Middle frontal gyrus (tissue), 1 donor: ENCODE measurements at regions not wholly inside any gene's neighbourhood (a gene's known extent, or its start where the extent isn't known, plus 50 kb on each side); places are given as distances from the start of the nearest gene placed in this dataset.
"Not testable (repeated sequence)": the region's sequence is repeated elsewhere in the genome, so short reads cannot be mapped to it uniquely, and the experiment has no call there.

Experiments used
- DNase-seq: peaks from one replicate; pipeline ENCODE4 v3.0.0-alpha.2; 2015; ENCODE audit warnings: low spot score; ENCODE audit errors: extremely low spot score

- DNase-seq, result no peak
Measured at GRCh38 chr3:69490235-69490634, 104.3 kb upstream of the FRMD4B start.

DNA sequence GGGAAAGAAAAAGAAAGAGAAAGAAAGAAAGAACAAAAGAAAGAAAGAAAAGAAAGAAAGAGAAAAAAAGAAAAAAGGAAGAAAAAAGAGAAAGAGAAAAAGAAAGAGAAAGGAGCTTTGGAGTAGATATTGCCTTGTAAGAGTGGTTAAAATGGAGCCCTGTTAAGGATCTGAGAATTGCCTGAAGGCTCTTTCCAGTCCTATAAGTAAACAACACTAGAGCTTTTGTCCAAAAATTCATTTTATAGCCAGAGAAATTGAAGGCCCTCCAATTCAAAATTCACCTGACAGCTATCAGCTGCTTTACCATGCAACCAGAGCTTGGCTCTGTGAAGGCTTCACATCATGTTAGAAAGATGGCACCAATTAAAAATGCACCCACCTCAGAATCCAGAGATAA lies 102.1 kb upstream of the FRMD4B start:
- no peak for DNase-seq

- no peak for DNase-seq
Measured at GRCh38 chr3:69485489-69485888, 99.6 kb upstream of the FRMD4B start.

GRCh38 chr3:69484507-69485393 lies 98.9 kb upstream of the FRMD4B start:
- no peak for DNase-seq

GRCh38 chr3:69483449-69483848 lies 97.6 kb upstream of the FRMD4B start:
- DNase-seq, result no peak

DNA sequence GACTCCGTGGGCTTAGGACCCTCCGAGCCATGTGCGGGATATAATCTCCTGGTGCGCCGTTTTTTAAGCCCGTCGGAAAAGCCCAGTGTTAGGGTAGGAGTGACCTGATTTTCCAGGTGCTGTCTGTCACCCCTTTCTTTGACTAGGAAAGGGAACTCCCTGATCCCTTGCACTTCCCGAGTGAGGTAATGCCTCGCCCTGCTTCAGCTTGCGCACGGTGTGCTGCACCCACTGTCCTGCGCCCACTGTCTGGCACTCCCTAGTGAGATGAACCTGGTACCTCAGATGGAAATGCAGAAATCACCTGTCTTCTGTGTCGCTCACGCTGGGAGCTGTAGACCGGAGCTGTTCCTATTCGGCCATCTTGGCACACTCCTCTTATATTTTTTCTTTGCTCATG lies 95.1 kb upstream of the FRMD4B start:
- DNase-seq, result not testable (repeated sequence)

- no peak for DNase-seq
Measured at GRCh38 chr3:69474186-69474585, 88.3 kb upstream of the FRMD4B start.

GRCh38 chr3:69472093-69472492 lies 86.2 kb upstream of the FRMD4B start:
- DNase-seq, result no peak

- no peak for DNase-seq
Measured at GRCh38 chr3:69463531-69463930, 77.6 kb upstream of the FRMD4B start.

DNA sequence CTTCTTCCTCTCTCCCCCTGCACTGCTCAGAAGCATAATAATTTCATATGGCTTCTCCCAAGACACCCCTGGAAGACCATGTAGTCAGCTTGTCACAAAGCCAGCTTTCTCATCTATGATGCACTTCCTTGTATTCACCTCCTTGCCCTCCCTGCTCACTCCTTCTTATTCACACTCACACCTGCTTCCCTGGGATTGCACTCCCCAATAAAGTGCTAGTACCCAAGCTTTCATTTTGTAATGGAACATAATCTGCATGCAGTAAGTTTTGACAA lies 76.9 kb upstream of the FRMD4B start:
- DNase-seq, result no peak

GRCh38 chr3:69462022-69462825 lies 76.3 kb upstream of the FRMD4B start:
- DNase-seq, result no peak

DNA sequence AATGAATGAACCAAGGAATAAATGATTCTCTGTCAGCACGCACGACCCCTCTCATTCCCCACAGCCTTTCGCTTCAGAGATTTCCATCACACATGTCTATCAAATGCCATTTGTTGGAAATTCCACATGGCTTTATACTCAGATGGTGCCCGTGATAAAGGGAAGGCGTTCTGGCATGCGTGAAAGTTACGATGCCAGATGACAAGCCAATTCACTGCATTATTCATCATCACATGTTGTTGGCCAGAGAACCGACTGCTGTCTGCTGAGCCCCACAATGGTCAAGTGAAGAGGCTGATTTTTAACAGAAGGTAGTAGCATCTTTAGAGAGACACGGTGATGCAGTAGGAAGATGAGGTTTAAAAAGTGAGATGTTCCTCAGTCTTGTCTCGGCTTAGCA lies 74.1 kb upstream of the FRMD4B start:
- no peak for DNase-seq

DNA sequence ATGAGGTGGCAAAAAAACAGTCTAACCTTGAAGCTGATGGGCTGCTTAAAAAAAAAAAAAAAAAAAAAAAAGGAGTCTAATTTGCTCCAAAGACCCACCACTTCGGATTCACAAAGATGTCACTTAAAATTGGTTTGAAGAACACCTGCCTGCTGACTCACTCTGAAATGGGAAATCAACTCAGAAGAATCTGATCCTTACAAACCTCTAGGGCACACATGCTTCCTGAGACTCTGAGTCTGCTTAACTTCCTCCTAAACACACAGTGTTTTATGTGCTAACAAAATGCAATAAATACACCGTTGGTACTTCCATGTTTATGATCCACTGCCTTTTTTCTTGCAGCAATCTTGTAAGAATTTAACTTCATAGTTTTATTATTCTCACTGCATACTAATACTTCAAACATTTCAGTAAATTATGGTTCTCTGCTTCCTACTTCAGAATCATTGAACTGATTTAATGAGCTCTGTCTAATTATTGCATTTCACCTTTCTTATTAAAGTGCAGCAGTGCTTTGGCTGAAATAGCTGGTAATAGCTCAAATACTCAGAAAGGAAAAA lies 73.0 kb upstream of the FRMD4B start:
- DNase-seq, result no peak

DNA sequence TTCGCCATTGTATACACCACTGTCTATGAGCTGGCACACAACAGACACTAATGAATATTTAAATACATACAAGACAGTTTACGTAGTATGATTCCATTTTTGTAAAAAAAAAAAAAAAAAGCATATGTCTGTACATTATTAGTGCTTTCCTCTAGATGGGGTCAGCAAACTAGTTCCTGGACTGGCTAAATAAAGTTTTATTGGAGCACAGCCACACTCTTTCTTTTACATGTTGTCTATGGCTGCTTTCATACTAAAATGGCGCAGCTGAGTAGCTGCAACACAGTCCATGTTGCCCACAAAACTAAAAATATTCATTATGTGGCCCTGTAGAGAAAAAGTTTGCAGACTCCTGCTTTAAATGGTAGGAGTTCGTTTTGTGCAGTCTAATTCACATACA lies 70.7 kb upstream of the FRMD4B start:
- no peak for DNase-seq

DNA sequence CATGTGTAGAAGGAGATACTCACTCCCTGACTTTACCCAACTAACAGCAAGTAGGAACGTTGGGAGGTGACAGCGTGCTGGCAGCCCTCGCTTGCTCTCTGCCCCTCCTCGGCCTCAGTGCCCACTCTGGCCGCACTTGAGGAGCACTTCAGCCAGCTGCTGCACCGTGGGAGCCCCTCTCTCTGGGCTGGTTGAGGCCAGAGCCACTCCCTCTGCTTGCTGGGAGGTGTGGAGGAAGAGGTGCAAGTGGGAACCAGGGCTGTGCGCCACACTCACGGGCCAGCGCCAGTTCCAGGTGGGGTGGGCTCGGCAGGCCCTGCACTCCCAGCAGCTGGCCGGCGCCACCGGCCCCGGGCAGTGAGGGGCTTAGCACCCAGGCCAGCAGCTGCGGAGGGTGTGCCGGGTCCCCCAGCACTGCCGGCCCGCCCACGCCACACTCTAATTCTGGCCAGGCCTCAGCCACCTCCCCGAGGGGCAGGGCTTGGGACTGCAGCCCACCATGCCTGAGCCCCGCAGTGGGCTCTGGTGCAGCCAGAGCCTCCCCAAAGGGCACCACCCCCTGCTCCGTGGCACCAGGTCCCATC lies 68.4 kb upstream of the FRMD4B start:
- no peak for DNase-seq

DNA sequence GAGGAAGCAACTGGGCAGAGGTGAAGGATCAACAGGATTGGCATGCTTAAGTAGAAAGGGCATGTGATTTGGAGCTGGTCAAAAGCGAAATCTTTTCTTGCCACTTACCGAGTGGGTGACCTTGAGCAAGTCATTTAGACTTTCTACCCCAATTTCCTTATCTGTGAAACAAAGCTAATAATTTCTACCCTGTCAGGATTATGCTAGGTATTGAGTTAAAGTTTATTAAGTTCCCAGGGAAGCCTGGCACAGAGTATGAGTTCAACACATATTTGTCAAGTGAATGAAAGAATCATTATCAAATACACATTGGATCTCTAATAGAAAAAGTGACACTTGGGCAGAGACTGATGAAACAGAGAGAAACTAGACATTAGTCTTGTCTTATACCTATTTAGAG lies 66.4 kb upstream of the FRMD4B start:
- no peak for DNase-seq

GRCh38 chr3:69451594-69451993 lies 65.7 kb upstream of the FRMD4B start:
- DNase-seq, result no peak

DNA sequence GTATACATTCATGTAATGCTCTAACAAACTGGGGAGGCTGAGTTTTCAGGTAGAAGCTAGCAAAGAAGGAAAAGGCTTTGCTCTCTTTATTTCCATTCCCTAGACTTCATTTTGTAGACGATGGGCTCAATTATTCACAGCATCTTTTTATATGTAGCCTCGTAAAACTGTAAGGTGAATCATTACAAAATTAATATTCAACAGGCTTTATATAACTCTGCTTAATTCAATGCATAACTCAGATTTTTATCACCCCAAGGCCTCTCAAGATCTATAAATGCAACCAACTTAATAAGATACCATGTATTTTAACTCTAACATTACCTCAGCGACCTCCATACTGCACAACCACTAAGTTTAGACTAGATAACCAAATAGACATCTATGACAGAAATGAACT lies 63.0 kb upstream of the FRMD4B start:
- DNase-seq, result no peak

DNA sequence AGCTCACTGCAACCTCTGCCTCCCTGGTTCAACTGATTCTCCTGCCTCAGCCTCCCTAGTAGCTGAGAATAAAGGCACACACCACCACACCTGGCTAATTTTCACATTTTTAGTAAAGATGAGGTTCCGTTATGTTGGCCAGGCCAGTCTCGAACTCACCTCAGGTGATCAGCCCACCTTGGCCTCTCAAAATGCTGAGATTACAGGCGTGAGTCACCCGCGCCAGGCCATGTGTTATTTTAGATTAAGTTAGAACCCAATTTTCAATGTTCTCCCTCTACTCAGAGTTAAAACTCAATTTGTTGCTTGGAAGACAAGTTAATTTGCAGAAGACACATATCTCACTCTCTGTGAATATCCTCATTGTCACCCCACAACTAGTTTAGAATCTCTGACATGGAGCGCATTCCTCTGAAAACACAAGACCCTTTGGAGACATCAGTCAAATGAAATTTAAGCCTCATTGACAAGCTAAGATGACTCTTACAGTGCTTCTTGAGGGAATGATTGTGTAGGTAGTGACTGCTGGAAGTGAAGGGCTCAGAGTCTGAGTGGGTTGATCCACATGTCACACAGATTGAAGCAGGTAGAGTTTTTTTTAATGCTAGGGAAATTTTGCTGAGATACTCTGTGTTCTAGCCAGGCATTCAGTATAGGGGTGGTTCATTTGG lies 60.6 kb upstream of the FRMD4B start:
- DNase-seq, result no peak

- no peak for DNase-seq
Measured at GRCh38 chr3:69445498-69445897, 59.6 kb upstream of the FRMD4B start.

GRCh38 chr3:69445024-69445423 lies 59.1 kb upstream of the FRMD4B start:
- no peak for DNase-seq
